ENCODE measurements at regions not wholly inside any gene's neighbourhood (a gene's known extent, or its start where the extent isn't known, plus 50 kb on each side); places are given as distances from the start of the nearest gene placed in this dataset.
A peak's percentile ranks its signal among the peaks of the same experiment; 100 is the strongest.
"Not testable (repeated sequence)": the region's sequence is repeated elsewhere in the genome, so short reads cannot be mapped to it uniquely, and the experiment has no call there.

- peak; percentile 5 for DNase-seq (ENCODE audit: low spot score)
- no peak for FAIRE-seq
Measured at GRCh38 chr13:111005808-111006505, 91.1 kb upstream of the ANKRD10 start.

GRCh38 chr13:111005364-111005763, 90.5 kb upstream of the ANKRD10 start:
- FAIRE-seq = no peak

DNA sequence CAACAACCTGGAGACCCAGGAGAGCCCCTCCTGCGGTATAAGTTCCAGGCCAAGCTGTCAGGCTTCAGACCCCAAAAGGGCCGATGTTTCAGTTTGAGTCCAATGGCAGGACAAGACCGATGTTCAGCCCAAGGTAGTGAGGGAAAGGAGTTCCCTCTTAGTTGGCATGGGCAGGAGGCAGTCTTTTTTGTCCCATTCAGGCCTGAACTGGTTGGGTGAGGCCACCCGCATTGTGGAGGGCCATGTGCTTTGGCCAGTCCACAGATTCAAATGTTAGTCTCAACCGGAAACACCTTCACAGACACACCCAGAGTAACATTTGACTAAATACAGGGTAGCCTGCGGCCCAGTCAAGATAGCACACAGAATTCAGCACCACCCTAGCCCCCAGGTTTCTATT, 89.6 kb upstream of the ANKRD10 start:
- no peak for FAIRE-seq
- no peak for DNase-seq (ENCODE audit: low spot score)

More at GRCh38 chr13:111005364-111005763, 90.5 kb upstream of the ANKRD10 start:
- DNase-seq (ENCODE audit: low spot score) = peak; percentile 67

- FAIRE-seq (no peak), DNase-seq (ENCODE audit: low spot score) (no peak)
Measured at GRCh38 chr13:111001636-111002035, 86.8 kb upstream of the ANKRD10 start.

GRCh38 chr13:110993788-110994187, 78.9 kb upstream of the ANKRD10 start:
- DNase-seq (ENCODE audit: low spot score) (no peak), FAIRE-seq (no peak)

GRCh38 chr13:110991991-110992508, 77.2 kb upstream of the ANKRD10 start:
- DNase-seq (ENCODE audit: low spot score) (no peak), FAIRE-seq (no peak)

DNA sequence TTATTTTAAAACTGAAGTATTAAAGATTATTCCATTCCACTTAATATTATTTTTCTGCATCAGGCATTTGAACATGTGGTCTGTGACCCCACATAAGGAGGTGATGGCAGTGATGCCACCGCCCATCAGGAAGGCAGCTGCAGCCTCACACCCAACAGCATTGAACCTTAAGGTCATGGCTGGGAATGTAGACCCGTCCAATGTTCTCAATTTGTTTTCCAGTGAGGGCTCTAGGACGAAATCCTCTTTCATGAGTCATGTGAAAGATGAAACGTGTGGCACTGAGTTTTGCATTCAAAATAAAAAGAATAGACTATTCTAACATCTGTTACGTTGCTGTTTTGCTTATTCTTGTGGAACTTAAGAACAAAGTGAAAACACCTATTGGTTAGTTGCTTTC, 74.5 kb upstream of the ANKRD10 start:
- no peak for FAIRE-seq
- no peak for DNase-seq (ENCODE audit: low spot score)

DNA sequence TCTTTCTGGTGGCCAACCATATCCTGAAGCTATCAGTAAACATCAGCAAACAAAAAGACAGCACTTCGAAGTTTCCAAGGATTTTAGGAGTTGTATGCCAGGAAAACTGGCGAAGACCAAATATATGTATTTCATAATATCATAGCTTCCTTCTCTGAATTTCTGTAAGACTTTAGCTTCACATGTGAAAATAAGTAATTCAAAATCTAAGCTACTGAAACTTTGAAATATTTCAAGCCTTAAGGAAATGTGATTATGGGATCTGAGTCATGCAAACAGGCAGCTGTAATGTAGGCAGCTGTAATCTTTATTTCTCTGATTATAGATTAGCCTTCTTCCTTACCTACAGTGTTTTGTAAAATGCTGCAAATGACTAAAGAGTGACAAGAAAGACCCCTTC, 70.7 kb upstream of the ANKRD10 start:
- DNase-seq (ENCODE audit: low spot score) (no peak), FAIRE-seq (no peak)

DNA sequence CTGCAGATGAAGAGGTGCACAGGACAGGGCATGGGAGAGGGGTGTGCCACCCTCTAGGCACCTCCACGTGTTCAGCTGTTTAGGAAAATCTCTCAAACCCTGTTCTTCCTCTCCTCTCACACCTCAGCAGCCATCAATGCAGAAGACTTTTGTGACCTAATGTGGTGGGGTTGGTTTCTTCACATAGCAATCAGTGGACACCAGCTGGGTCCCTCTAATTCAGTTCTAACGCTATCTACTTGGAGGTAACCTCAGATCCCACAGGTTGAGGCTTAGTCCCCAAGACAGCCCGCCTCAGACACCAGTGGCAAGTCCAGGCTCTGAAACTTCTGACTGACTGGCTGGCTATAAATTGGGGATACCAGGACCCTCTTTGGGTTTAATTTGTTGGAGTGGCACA, 69.9 kb upstream of the ANKRD10 start:
- DNase-seq (ENCODE audit: low spot score) = no peak
- FAIRE-seq = no peak

GRCh38 chr13:110984381-110984780, 69.5 kb upstream of the ANKRD10 start:
- FAIRE-seq = no peak

GRCh38 chr13:110983241-110983640, 68.4 kb upstream of the ANKRD10 start:
- no peak for FAIRE-seq

More at GRCh38 chr13:110984381-110984780, 69.5 kb upstream of the ANKRD10 start:
- no peak for DNase-seq (ENCODE audit: low spot score)

GRCh38 chr13:110981379-110981778, 66.5 kb upstream of the ANKRD10 start:
- DNase-seq (ENCODE audit: low spot score) (no peak), FAIRE-seq (no peak)

More at GRCh38 chr13:110983241-110983640, 68.4 kb upstream of the ANKRD10 start:
- DNase-seq (ENCODE audit: low spot score) = no peak

DNA sequence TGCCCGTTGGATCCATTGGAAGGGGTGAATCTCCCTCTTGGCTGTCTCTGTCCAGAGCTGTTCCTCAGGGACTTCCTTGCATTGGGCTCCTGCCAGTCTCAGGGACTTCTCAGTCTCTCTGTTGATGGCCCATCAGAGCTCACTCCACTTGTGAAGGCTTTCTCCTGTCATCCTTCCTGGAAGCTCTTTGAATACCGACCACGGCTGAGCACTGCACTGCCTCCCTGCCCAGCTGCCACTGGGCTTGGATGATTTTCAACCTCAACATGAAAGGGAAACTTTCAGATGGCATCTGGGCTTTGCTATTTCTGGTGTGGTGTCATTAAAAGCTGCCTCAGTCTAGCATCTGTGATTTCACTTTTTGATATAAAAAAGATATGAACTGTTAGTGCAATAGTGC, 66.1 kb upstream of the ANKRD10 start:
- FAIRE-seq (no peak), DNase-seq (ENCODE audit: low spot score) (no peak)

GRCh38 chr13:110979149-110979548, 64.3 kb upstream of the ANKRD10 start:
- FAIRE-seq = not testable (repeated sequence)

DNA sequence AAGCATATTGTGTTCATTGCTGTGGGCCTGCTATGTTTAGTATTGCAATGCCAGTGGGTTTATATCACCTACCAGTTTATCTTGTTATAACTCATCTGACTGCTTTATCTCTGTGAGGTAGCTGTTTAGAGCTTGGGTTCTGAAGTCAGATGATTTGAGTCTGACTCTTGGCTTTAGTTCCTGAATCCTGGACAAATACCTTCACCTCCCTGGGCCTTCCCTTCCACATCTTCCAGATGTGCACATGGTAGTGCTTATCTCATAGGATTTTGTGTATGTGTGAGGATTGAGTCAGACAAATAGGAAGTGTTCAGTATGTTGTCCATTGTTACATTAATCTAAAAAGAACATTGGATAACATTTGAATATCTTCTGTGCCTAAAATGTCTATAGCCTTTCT, 63.5 kb upstream of the ANKRD10 start:
- DNase-seq (ENCODE audit: low spot score) (no peak), FAIRE-seq (no peak)

More at GRCh38 chr13:110979149-110979548, 64.3 kb upstream of the ANKRD10 start:
- DNase-seq (ENCODE audit: low spot score) = not testable (repeated sequence)

DNA sequence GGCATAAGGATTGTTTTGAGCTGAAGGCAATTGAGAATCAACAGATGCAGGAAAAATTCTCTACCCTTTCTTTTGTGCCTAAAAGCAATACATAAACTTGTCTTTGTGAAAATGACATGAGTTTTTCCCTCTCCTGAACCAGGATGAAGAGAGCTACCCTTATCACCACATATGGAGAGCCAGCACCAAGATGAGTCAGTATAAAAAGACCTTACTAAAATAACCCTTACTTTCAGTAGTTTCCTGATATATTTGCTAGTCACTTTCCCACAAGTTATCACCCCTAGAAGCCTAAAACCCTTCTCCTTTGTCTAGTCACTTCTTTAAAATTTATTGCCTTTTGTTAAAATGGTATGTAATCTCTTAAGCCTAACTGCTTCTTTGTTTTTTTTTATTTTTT, 61.9 kb upstream of the ANKRD10 start:
- no peak for FAIRE-seq

GRCh38 chr13:110973007-110973700, 58.3 kb upstream of the ANKRD10 start:
- FAIRE-seq = no peak
- DNase-seq (ENCODE audit: low spot score) = no peak

More for the DNA sequence above, 61.9 kb upstream of the ANKRD10 start:
- no peak for DNase-seq (ENCODE audit: low spot score)

- FAIRE-seq (no peak), DNase-seq (ENCODE audit: low spot score) (no peak)
Measured at GRCh38 chr13:110971486-110971885, 56.6 kb upstream of the ANKRD10 start.

GRCh38 chr13:110967156-110967855, 52.4 kb upstream of the ANKRD10 start:
- FAIRE-seq; DNase-seq (ENCODE audit: low spot score): not testable (repeated sequence)

GRCh38 chr13:110965755-110966134, 50.9 kb upstream of the ANKRD10 start:
- no peak for FAIRE-seq
- DNase-seq (ENCODE audit: low spot score) = no peak

DNA sequence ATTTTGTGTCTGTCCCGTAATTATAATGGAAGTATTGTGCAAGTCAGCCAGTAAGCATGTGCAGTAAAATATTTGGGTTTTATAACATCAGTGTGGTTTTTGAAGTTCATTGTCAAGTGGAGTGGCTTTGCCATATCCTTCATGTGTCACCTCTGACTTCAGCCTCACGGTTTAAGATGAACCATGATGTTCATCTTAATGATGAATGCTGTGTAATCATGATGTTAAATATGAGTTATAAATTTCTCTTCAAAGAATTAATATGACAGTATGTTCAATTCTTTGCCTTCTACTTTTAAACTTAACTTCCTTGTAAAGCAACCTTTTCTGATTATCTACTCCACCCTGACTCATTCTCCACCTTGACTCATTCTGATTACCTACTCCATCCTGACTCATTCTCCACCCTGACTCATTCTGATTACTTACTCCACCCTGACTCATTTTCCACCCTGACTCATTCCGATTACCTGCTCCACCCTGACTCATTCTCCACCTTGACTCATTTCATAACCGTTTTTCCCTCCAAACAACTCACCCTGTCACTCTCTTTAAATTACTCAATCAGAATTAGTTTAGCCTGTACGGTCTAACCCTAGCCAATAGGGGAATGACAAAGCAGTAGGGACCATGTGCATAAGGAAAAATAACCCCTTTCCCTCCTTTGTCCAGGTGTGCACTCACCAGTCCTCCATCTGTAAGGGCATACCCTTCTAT, 50.3 kb upstream of the ANKRD10 start:
- FAIRE-seq = no peak
- no peak for DNase-seq (ENCODE audit: low spot score)

All from urothelium cell line (cell line).